Prostate gland (tissue), 2 donors: ENCODE measurements at regions not wholly inside any gene's neighbourhood (a gene's known extent, or its start where the extent isn't known, plus 50 kb on each side); places are given as distances from the start of the nearest gene placed in this dataset.

Source experiments
- CTCF ChIP-seq, 4 experiments: fragments of 200-600 bp in 2 of 4; fragments of 450-650 bp in 2 of 4; sonication (generic) in 2 of 4; IDR thresholded peaks; 1 replicate in 3 of 4; 2 replicates in 1 of 4; pipeline ENCODE4 v1.5.1; 2016 to 2019; ENCODE audit warnings: antibody characterized with exemption in 4 of 4, mild to moderate bottlenecking in 2 of 4, moderate library complexity in 2 of 4
- POLR2A ChIP-seq: fragments of 450-650 bp; IDR thresholded peaks from one replicate; pipeline ENCODE4 v1.6.1; 2016; ENCODE audit warnings: antibody characterized with exemption, mild to moderate bottlenecking

- TF ChIP-seq POLR2A = no peak
- TF ChIP-seq CTCF (IDR thresholded peaks at IDR 0.05) = no peak
Measured at GRCh38 chr2:103638978-103639377, 877.1 kb downstream of the TMEM182 start.
